ENCODE measurements at regions not wholly inside any gene's neighbourhood (a gene's known extent, or its start where the extent isn't known, plus 50 kb on each side); places are given as distances from the start of the nearest gene placed in this dataset.

DNA sequence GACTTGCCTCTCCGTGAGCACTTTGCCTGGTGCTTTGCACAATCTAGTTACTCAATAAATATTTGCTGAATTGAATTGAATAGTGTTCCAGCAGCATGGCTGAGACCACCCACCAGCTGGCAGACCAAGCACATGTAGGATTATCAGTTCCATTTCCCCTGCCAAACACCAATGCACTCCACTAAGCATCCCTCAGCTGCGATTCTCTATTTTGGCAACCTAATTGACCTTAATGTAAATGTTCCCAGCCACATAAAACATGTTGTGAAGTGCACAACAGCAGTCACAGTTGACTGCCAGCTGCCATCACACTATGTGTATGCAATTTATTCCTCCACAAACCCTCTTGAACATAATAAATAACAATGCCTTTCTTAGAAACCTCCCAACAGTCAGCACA, 1879.4 kb upstream of the PIK3C3 start:
- no peaks in the 10 kb centered on the region for H3K4me1 ChIP-seq (ENCODE audit: low read depth)
- no peak overlapping the region for H3K4me3 ChIP-seq
- no peaks in the 10 kb centered on the region for H3K36me3 ChIP-seq
- TF ChIP-seq CTCF (IDR thresholded peaks at IDR 0.05; ENCODE audit: low read depth, low read length): no peak
- H3K27me3 ChIP-seq: no peaks in the 10 kb centered on the region
- no peak for DNase-seq (ENCODE audit: low read depth in 1 of 2, low spot score in 1 of 2)
- no peak overlapping the region for H3K27ac ChIP-seq
- H3K9me3 ChIP-seq (ENCODE audit: low read depth): no peaks in the 10 kb centered on the region

- DNase-seq (ENCODE audit: low read depth in 1 of 2, low spot score in 1 of 2): no peak
- no peak for TF ChIP-seq CTCF (IDR thresholded peaks at IDR 0.05; ENCODE audit: low read depth, low read length)
Observed at GRCh38 chr18:40072761-40073160, 1882.3 kb upstream of the PIK3C3 start.

GRCh38 chr18:40066368-40066767, 1888.7 kb upstream of the PIK3C3 start:
- H3K36me3 ChIP-seq: no peaks in the 10 kb centered on the region
- no peaks in the 10 kb centered on the region for H3K9me3 ChIP-seq (ENCODE audit: low read depth)

More at GRCh38 chr18:40072761-40073160, 1882.3 kb upstream of the PIK3C3 start:
- Histone ChIP-seq H3K27me3 (no peaks in the 10 kb centered on the region), H3K4me1 (ENCODE audit: low read depth) (no peaks in the 10 kb centered on the region), H3K9me3 (ENCODE audit: low read depth) (no peaks in the 10 kb centered on the region), H3K4me3 (no peak overlapping the region), H3K27ac (no peak overlapping the region), H3K36me3 (no peaks in the 10 kb centered on the region)

GRCh38 chr18:40063488-40063887, 1891.5 kb upstream of the PIK3C3 start:
- no peaks in the 10 kb centered on the region for H3K27me3 ChIP-seq
- no peaks in the 10 kb centered on the region for H3K36me3 ChIP-seq
- no peak for DNase-seq (ENCODE audit: low read depth in 1 of 2, low spot score in 1 of 2)
- no peaks in the 10 kb centered on the region for H3K4me1 ChIP-seq (ENCODE audit: low read depth)
- H3K9me3 ChIP-seq (ENCODE audit: low read depth): no peaks in the 10 kb centered on the region
- H3K4me3 ChIP-seq: no peak overlapping the region
- H3K27ac ChIP-seq: no peak overlapping the region
- TF ChIP-seq CTCF (IDR thresholded peaks at IDR 0.05; ENCODE audit: low read depth, low read length): no peak

More at GRCh38 chr18:40066368-40066767, 1888.7 kb upstream of the PIK3C3 start:
- Histone ChIP-seq H3K27ac (no peak overlapping the region), H3K27me3 (no peaks in the 10 kb centered on the region), H3K4me3 (no peak overlapping the region), H3K4me1 (ENCODE audit: low read depth) (no peaks in the 10 kb centered on the region)
- no peak for TF ChIP-seq CTCF (IDR thresholded peaks at IDR 0.05; ENCODE audit: low read depth, low read length)
- DNase-seq (ENCODE audit: low read depth in 1 of 2, low spot score in 1 of 2): no peak

- Histone ChIP-seq H3K27ac (no peak overlapping the region), H3K27me3 (no peaks in the 10 kb centered on the region), H3K9me3 (ENCODE audit: low read depth) (no peaks in the 10 kb centered on the region), H3K4me3 (no peak overlapping the region), H3K36me3 (no peaks in the 10 kb centered on the region), H3K4me1 (ENCODE audit: low read depth) (no peaks in the 10 kb centered on the region)
- TF ChIP-seq CTCF (IDR thresholded peaks at IDR 0.05; ENCODE audit: low read depth, low read length): no peak
- DNase-seq (ENCODE audit: low read depth in 1 of 2, low spot score in 1 of 2): no peak
Observed at GRCh38 chr18:40061086-40061485, 1893.9 kb upstream of the PIK3C3 start.

DNA sequence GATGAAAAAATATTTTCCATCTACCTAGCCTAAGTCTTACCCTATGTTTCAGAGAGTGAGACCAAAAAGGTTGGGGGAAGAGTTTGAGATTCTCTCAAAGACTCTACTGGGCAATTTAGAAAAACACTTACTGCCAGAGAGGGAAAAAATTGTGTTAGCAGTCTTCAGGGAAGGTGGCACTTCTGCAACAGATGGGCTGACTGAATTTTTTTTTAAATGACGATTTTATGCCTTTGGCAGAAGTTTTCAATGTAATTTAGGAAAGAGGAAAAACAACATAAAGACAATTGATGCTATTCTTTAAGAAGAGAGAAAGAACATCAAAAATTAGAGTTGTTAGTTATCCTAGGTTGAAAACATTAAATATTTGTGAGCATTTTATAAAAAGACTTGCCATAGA, 1894.5 kb upstream of the PIK3C3 start:
- Histone ChIP-seq H3K9me3 (ENCODE audit: low read depth) (no peaks in the 10 kb centered on the region), H3K4me3 (no peak overlapping the region), H3K27ac (no peak overlapping the region), H3K4me1 (ENCODE audit: low read depth) (no peaks in the 10 kb centered on the region), H3K36me3 (no peaks in the 10 kb centered on the region), H3K27me3 (no peaks in the 10 kb centered on the region)
- DNase-seq (ENCODE audit: low read depth in 1 of 2, low spot score in 1 of 2): no peak
- no peak for TF ChIP-seq CTCF (IDR thresholded peaks at IDR 0.05; ENCODE audit: low read depth, low read length)

Measured in cardiac muscle cell (in vitro differentiated cells and primary cell).